Memory B cell (primary cell): ENCODE measurements at regions not wholly inside any gene's neighbourhood (a gene's known extent, or its start where the extent isn't known, plus 50 kb on each side); places are given as distances from the start of the nearest gene placed in this dataset.

Experiments
- ATAC-seq: fragments of 150-1000 bp; cut with Tn5 transposase; 2 replicates; pipeline ENCODE4 v1.10.0; 2021; ENCODE audit warnings: low read depth, mild to moderate bottlenecking, moderate library complexity
- DNase-seq, 2 donors: peaks; one replicate each; pipeline ENCODE4 v3.0.0; 2022; ENCODE audit warnings: low spot score in 2 of 2
- H3K27ac Mint-ChIP-seq: one replicate; pipeline ENCODE4 v1.8.0; 2022; ENCODE audit warnings: mild to moderate bottlenecking, moderate library complexity, mixed read lengths
- H3K27me3 Mint-ChIP-seq: one replicate; pipeline ENCODE4 v1.8.0; 2022; ENCODE audit warnings: mixed read lengths
- H3K36me3 Mint-ChIP-seq: one replicate; pipeline ENCODE4 v1.8.0; 2022; ENCODE audit warnings: mild to moderate bottlenecking, mixed read lengths
- H3K4me1 Mint-ChIP-seq: one replicate; pipeline ENCODE4 v1.8.0; 2022; ENCODE audit warnings: mixed read lengths
- H3K4me3 Mint-ChIP-seq: one replicate; pipeline ENCODE4 v1.8.0; 2022; ENCODE audit warnings: mild to moderate bottlenecking, moderate library complexity, mixed read lengths
- H3K9me3 Mint-ChIP-seq: one replicate; pipeline ENCODE4 v1.8.0; 2022; ENCODE audit warnings: mixed read lengths

GRCh38 chr1:234732671-234733390, 122.9 kb upstream of the IRF2BP2 start:
- Mint-ChIP-seq H3K4me3 (no peak overlapping the region), H3K27ac (peak overlapping the region; percentile 93), H3K27me3 (no peaks in the 10 kb centered on the region), H3K36me3 (no peaks in the 10 kb centered on the region), H3K9me3 (no peaks in the 10 kb centered on the region), H3K4me1 (peaks cover 28% of the 10 kb centered on the region)
- DNase-seq (no peak), ATAC-seq (no peak)

GRCh38 chr1:234732260-234732659, 122.3 kb upstream of the IRF2BP2 start:
- Mint-ChIP-seq H3K9me3 (no peaks in the 10 kb centered on the region), H3K4me1 (peaks cover 32% of the 10 kb centered on the region), H3K4me3 (no peak overlapping the region), H3K36me3 (no peaks in the 10 kb centered on the region), H3K27me3 (no peaks in the 10 kb centered on the region), H3K27ac (peak overlapping the region; percentile 93)
- DNase-seq (no peak), ATAC-seq (no peak)

- DNase-seq: no peak
- no peak overlapping the region for H3K4me3 Mint-ChIP-seq
- H3K27me3 Mint-ChIP-seq: no peaks in the 10 kb centered on the region
- H3K9me3 Mint-ChIP-seq: no peaks in the 10 kb centered on the region
- peaks cover 37% of the 10 kb centered on the region for H3K4me1 Mint-ChIP-seq
- ATAC-seq: no peak
- peak overlapping the region; percentile 93 for H3K27ac Mint-ChIP-seq
- no peaks in the 10 kb centered on the region for H3K36me3 Mint-ChIP-seq
Observed at GRCh38 chr1:234731569-234732085, 121.6 kb upstream of the IRF2BP2 start.

GRCh38 chr1:234730770-234731568, 121.0 kb upstream of the IRF2BP2 start:
- peak; percentile 41 to 49 for DNase-seq
- no peaks in the 10 kb centered on the region for H3K27me3 Mint-ChIP-seq
- H3K9me3 Mint-ChIP-seq: no peaks in the 10 kb centered on the region
- peak; percentile 96 for ATAC-seq
- H3K27ac Mint-ChIP-seq: peak overlapping the region; percentile 93
- H3K4me1 Mint-ChIP-seq: peaks cover 37% of the 10 kb centered on the region
- no peaks in the 10 kb centered on the region for H3K36me3 Mint-ChIP-seq
- peak overlapping the region; percentile 33 for H3K4me3 Mint-ChIP-seq

GRCh38 chr1:234730475-234730769, 120.4 kb upstream of the IRF2BP2 start:
- H3K4me3 Mint-ChIP-seq: no peak overlapping the region
- ATAC-seq (no peak), DNase-seq (no peak)
- no peaks in the 10 kb centered on the region for H3K9me3 Mint-ChIP-seq
- H3K4me1 Mint-ChIP-seq: peaks cover 37% of the 10 kb centered on the region
- H3K36me3 Mint-ChIP-seq: no peaks in the 10 kb centered on the region
- no peaks in the 10 kb centered on the region for H3K27me3 Mint-ChIP-seq
- peak overlapping the region; percentile 93 for H3K27ac Mint-ChIP-seq

GRCh38 chr1:234729561-234730474, 119.8 kb upstream of the IRF2BP2 start:
- ATAC-seq: no peak
- DNase-seq: no peak
- no peaks in the 10 kb centered on the region for H3K9me3 Mint-ChIP-seq
- no peaks in the 10 kb centered on the region for H3K36me3 Mint-ChIP-seq
- peak overlapping the region; percentile 93 for H3K27ac Mint-ChIP-seq
- H3K27me3 Mint-ChIP-seq: no peaks in the 10 kb centered on the region
- H3K4me1 Mint-ChIP-seq: peaks cover 39% of the 10 kb centered on the region
- no peak overlapping the region for H3K4me3 Mint-ChIP-seq

GRCh38 chr1:234728740-234729139, 118.8 kb upstream of the IRF2BP2 start:
- H3K27ac Mint-ChIP-seq: no peak overlapping the region
- H3K27me3 Mint-ChIP-seq: no peaks in the 10 kb centered on the region
- ATAC-seq: no peak

GRCh38 chr1:234727018-234727940, 117.3 kb upstream of the IRF2BP2 start:
- H3K36me3 Mint-ChIP-seq: no peaks in the 10 kb centered on the region
- H3K9me3 Mint-ChIP-seq: no peaks in the 10 kb centered on the region
- no peak for ATAC-seq
- peaks cover 48% of the 10 kb centered on the region for H3K4me1 Mint-ChIP-seq
- peak overlapping the region; percentile 56 for H3K27ac Mint-ChIP-seq
- DNase-seq: no peak
- H3K4me3 Mint-ChIP-seq: no peak overlapping the region
- no peaks in the 10 kb centered on the region for H3K27me3 Mint-ChIP-seq

More at GRCh38 chr1:234728740-234729139, 118.8 kb upstream of the IRF2BP2 start:
- peaks cover 48% of the 10 kb centered on the region for H3K4me1 Mint-ChIP-seq
- H3K4me3 Mint-ChIP-seq: no peak overlapping the region
- no peaks in the 10 kb centered on the region for H3K36me3 Mint-ChIP-seq
- no peaks in the 10 kb centered on the region for H3K9me3 Mint-ChIP-seq
- no peak for DNase-seq

- Mint-ChIP-seq H3K27ac (peak overlapping the region; percentile 56), H3K4me3 (no peak overlapping the region), H3K36me3 (no peaks in the 10 kb centered on the region), H3K27me3 (no peaks in the 10 kb centered on the region), H3K4me1 (peaks cover 42% of the 10 kb centered on the region), H3K9me3 (no peaks in the 10 kb centered on the region)
- DNase-seq (no peak), ATAC-seq (no peak)
Observed at GRCh38 chr1:234726359-234726943, 116.5 kb upstream of the IRF2BP2 start.

- H3K4me3 Mint-ChIP-seq: no peak overlapping the region
- H3K27me3 Mint-ChIP-seq: no peaks in the 10 kb centered on the region
- H3K27ac Mint-ChIP-seq: no peak overlapping the region
- no peaks in the 10 kb centered on the region for H3K9me3 Mint-ChIP-seq
- DNase-seq (no peak), ATAC-seq (no peak)
- H3K36me3 Mint-ChIP-seq: no peaks in the 10 kb centered on the region
- H3K4me1 Mint-ChIP-seq: peaks cover 32% of the 10 kb centered on the region
Observed at GRCh38 chr1:234725177-234726132, 115.5 kb upstream of the IRF2BP2 start.

GRCh38 chr1:234724516-234725176, 114.7 kb upstream of the IRF2BP2 start:
- H3K4me3 Mint-ChIP-seq: peak overlapping the region; percentile 73

More at GRCh38 chr1:234724516-234725176, 114.7 kb upstream of the IRF2BP2 start:
- Mint-ChIP-seq H3K9me3 (no peaks in the 10 kb centered on the region), H3K27me3 (no peaks in the 10 kb centered on the region), H3K36me3 (no peaks in the 10 kb centered on the region), H3K4me1 (peaks cover 24% of the 10 kb centered on the region), H3K27ac (peak overlapping the region; percentile 86)
- DNase-seq (no peak), ATAC-seq (no peak)
